H9 (cell line): ENCODE measurements at regions not wholly inside any gene's neighbourhood (a gene's known extent, or its start where the extent isn't known, plus 50 kb on each side); places are given as distances from the start of the nearest gene placed in this dataset.

ENCODE experiments used
- DNase-seq: peaks from one replicate; pipeline ENCODE4 v3.0.0-alpha.2; 2017
- H2AFZ ChIP-seq: one replicate; pipeline ENCODE4 v1.6.1; 2013; ENCODE audit warnings: mild to moderate bottlenecking, low read length, control low read depth, moderate library complexity
- H2AK5ac ChIP-seq: 2 replicates; pipeline ENCODE4 v1.6.1; 2013; ENCODE audit warnings: low read length, control low read depth, mixed read lengths; ENCODE audit not compliant: insufficient read length
- H2BK120ac ChIP-seq: one replicate; pipeline ENCODE4 v1.6.1; 2013; ENCODE audit warnings: low read depth, mild to moderate bottlenecking, low read length, control low read depth, inconsistent platforms; ENCODE audit not compliant: poor library complexity, severe bottlenecking
- H2BK12ac ChIP-seq: 2 replicates; pipeline ENCODE4 v1.6.1; 2013; ENCODE audit warnings: low read length, control low read depth, mixed read lengths, low read depth; ENCODE audit not compliant: insufficient read length
- H2BK15ac ChIP-seq: 2 replicates; pipeline ENCODE4 v1.6.1; 2013; ENCODE audit warnings: low read depth, low read length, control low read depth
- H2BK20ac ChIP-seq: one replicate; pipeline ENCODE4 v1.6.1; 2013; ENCODE audit warnings: low read depth, mild to moderate bottlenecking, low read length, control low read depth, inconsistent platforms; ENCODE audit not compliant: poor library complexity, severe bottlenecking
- H2BK5ac ChIP-seq: 2 replicates; pipeline ENCODE4 v1.6.1; 2013; ENCODE audit warnings: low read length, control low read depth, mixed read lengths; ENCODE audit not compliant: insufficient read length
- H3K14ac ChIP-seq: 2 replicates; pipeline ENCODE4 v1.6.1; 2013; ENCODE audit warnings: low read length, control low read depth; ENCODE audit not compliant: insufficient read depth
- H3K18ac ChIP-seq: 2 replicates; pipeline ENCODE4 v1.6.1; 2013; ENCODE audit warnings: low read depth, mild to moderate bottlenecking, mixed read lengths, low read length, control low read depth; ENCODE audit not compliant: insufficient read length
- H3K23ac ChIP-seq: 2 replicates; pipeline ENCODE4 v1.6.1; 2013; ENCODE audit warnings: low read length, control low read depth, mixed read lengths, low read depth; ENCODE audit not compliant: insufficient read length
- H3K23me2 ChIP-seq: 2 replicates; pipeline ENCODE4 v1.6.1; 2013; ENCODE audit warnings: low read depth, mild to moderate bottlenecking, mixed read lengths, low read length, control low read depth; ENCODE audit not compliant: insufficient read length, poor library complexity, severe bottlenecking
- H3K27ac ChIP-seq: 2 replicates; pipeline ENCODE4 v1.5.1; 2013; ENCODE audit warnings: low read length, control low read depth, mixed read lengths, low read depth; ENCODE audit not compliant: insufficient read length
- H3K27me3 ChIP-seq: 2 replicates; pipeline ENCODE4 v1.6.1; 2013; ENCODE audit warnings: low read length, control low read depth, inconsistent platforms; ENCODE audit not compliant: insufficient read depth
- H3K4ac ChIP-seq: 2 replicates; pipeline ENCODE4 v1.6.1; 2013; ENCODE audit warnings: low read depth, mild to moderate bottlenecking, control low read depth, inconsistent platforms, low read length, moderate library complexity
- H3K4me1 ChIP-seq: 2 replicates; pipeline ENCODE4 v1.6.1; 2013; ENCODE audit warnings: low read length, control low read depth, inconsistent platforms; ENCODE audit not compliant: insufficient read depth
- H3K4me2 ChIP-seq: 2 replicates; pipeline ENCODE4 v1.6.1; 2013; ENCODE audit warnings: low read length, control low read depth, mixed read lengths; ENCODE audit not compliant: insufficient read length, insufficient read depth
- H3K56ac ChIP-seq: 2 replicates; pipeline ENCODE4 v1.6.1; 2013; ENCODE audit warnings: low read depth, mild to moderate bottlenecking, mixed read lengths, low read length, control low read depth; ENCODE audit not compliant: insufficient read length
- H3K79me1 ChIP-seq: 2 replicates; pipeline ENCODE4 v1.6.1; 2013; ENCODE audit warnings: low read depth, mild to moderate bottlenecking, moderate library complexity, low read length, control low read depth, inconsistent platforms; ENCODE audit not compliant: insufficient read depth, poor library complexity, severe bottlenecking
- H3K79me2 ChIP-seq: 2 replicates; pipeline ENCODE4 v1.6.1; 2013; ENCODE audit warnings: low read length, control low read depth, inconsistent platforms; ENCODE audit not compliant: insufficient read depth
- H3K9ac ChIP-seq: 2 replicates; pipeline ENCODE4 v1.6.1; 2013; ENCODE audit warnings: low read length, control low read depth, mixed read lengths; ENCODE audit not compliant: insufficient read length; ENCODE audit errors: extremely low read depth
- H3K9me3 ChIP-seq: one replicate; pipeline ENCODE4 v1.6.1; 2013; ENCODE audit warnings: low read depth, low read length, inconsistent platforms; ENCODE audit not compliant: control insufficient read depth
- H3T11ph ChIP-seq: one replicate; pipeline ENCODE4 v1.6.1; 2013; ENCODE audit warnings: mild to moderate bottlenecking, low read length, control low read depth, inconsistent platforms
- H4K20me1 ChIP-seq: one replicate; pipeline ENCODE4 v1.6.1; 2013; ENCODE audit not compliant: control insufficient read depth, insufficient read length, insufficient read depth
- H4K5ac ChIP-seq: 2 replicates; pipeline ENCODE4 v1.6.1; 2013; ENCODE audit warnings: low read depth, mild to moderate bottlenecking, mixed read lengths, low read length, control low read depth; ENCODE audit not compliant: insufficient read length
- H4K8ac ChIP-seq: replicated peaks from 2 replicates; pipeline ENCODE4 v1.6.1; 2013; ENCODE audit warnings: low read length, control low read depth, mixed read lengths, low read depth; ENCODE audit not compliant: insufficient read length
- H4K91ac ChIP-seq: 2 replicates; pipeline ENCODE4 v1.6.1; 2013; ENCODE audit warnings: low read depth, mild to moderate bottlenecking, moderate library complexity, mixed read lengths, low read length, control low read depth; ENCODE audit not compliant: insufficient read length
- H3K27ac Mint-ChIP-seq, 3 experiments: 2 replicates in 2 of 3; 3 replicates in 1 of 3; pipeline ENCODE4 v1.8.0; 2020 to 2021; ENCODE audit warnings: mixed read lengths in 3 of 3, mild to moderate bottlenecking in 1 of 3, moderate library complexity in 1 of 3
- H3K27me3 Mint-ChIP-seq: 2 replicates; pipeline ENCODE4 v1.8.0; 2021; ENCODE audit warnings: low read depth, mild to moderate bottlenecking, moderate library complexity, mixed read lengths
- H3K36me3 Mint-ChIP-seq, 3 experiments: 2 replicates in 2 of 3; 3 replicates in 1 of 3; pipeline ENCODE4 v1.8.0; 2020 to 2021; ENCODE audit warnings: low read depth in 3 of 3, mixed read lengths in 3 of 3; ENCODE audit not compliant: insufficient read depth in 1 of 3
- H3K4me1 Mint-ChIP-seq, 2 experiments: 2 replicates each; pipeline ENCODE4 v1.8.0; 2020; ENCODE audit warnings: mixed read lengths in 2 of 2
- H3K4me3 Mint-ChIP-seq, 2 experiments: 2 replicates in 1 of 2; 3 replicates in 1 of 2; pipeline ENCODE4 v1.8.0; 2020 to 2021; ENCODE audit warnings: mild to moderate bottlenecking in 2 of 2, mixed read lengths in 2 of 2, moderate library complexity in 1 of 2
- H3K9me3 Mint-ChIP-seq, 2 experiments: 2 replicates in 1 of 2; 3 replicates in 1 of 2; pipeline ENCODE4 v1.8.0; 2020; ENCODE audit warnings: mild to moderate bottlenecking in 2 of 2, mixed read lengths in 2 of 2, moderate library complexity in 1 of 2
- CTCF ChIP-seq: fragments of 200-600 bp; sonication (generic); conservative IDR thresholded peaks from 3 replicates; pipeline ENCODE4 v1.8.0; 2021; ENCODE audit warnings: antibody characterized with exemption, mild to moderate bottlenecking
- WGBS: extraction: QIAGEN DNeasy Blood & Tissue Kit; methylation state at CpG from one replicate; pipeline ENCODE4 v1.1.7; 2013; ENCODE audit warnings: missing lambda C conversion rate, low lambda C conversion rate, mixed read lengths; ENCODE audit not compliant: insufficient read length; ENCODE audit errors: extremely low coverage; 5-methylcytosine and 5-hydroxymethylcytosine counted together

GRCh38 chr20:51128198-51128597 lies 105.3 kb upstream of the KCNG1 start:
- DNase-seq, result peak; percentile 9
- Histone ChIP-seq H3K14ac (no peak overlapping the region), H2BK15ac (no peak overlapping the region), H2AFZ (no peak overlapping the region), H3K4ac (no peak overlapping the region), H3K79me2 (no peaks in the 10 kb centered on the region), H2BK5ac (no peak overlapping the region), H4K91ac (no peak overlapping the region), H3K9ac (no peak overlapping the region), H3K4me2 (no peak overlapping the region), H3K4me1 (no peaks in the 10 kb centered on the region), H3K27me3 (no peaks in the 10 kb centered on the region), H3K79me1 (no peaks in the 10 kb centered on the region), H2AK5ac (no peak overlapping the region), H3K56ac (no peak overlapping the region), H4K20me1 (no peaks in the 10 kb centered on the region), H3K27ac (no peak overlapping the region), H2BK20ac (no peak overlapping the region), H3K23me2 (no peaks in the 10 kb centered on the region), H4K5ac (no peak overlapping the region), H2BK12ac (no peak overlapping the region), H3T11ph (no peak overlapping the region), H4K8ac (no peak overlapping the region), H2BK120ac (no peak overlapping the region), H3K23ac (no peak overlapping the region), H3K18ac (no peak overlapping the region), H3K9me3 (no peaks in the 10 kb centered on the region)
- no peaks in the 10 kb centered on the region for H3K36me3 Mint-ChIP-seq
- H3K4me1 Mint-ChIP-seq, result peaks cover 0 to 8% of the 10 kb centered on the region in 2 experiments; a peak in 3 of 4 replicates
- no peak overlapping the region for H3K27ac Mint-ChIP-seq
- no peak overlapping the region for H3K4me3 Mint-ChIP-seq
- no peak for TF ChIP-seq CTCF
- no CpG with 5 or more reads among the region's 4 CpGs for WGBS
- peaks cover 4% of the 10 kb centered on the region; the same call in 1 of the 2 replicates for H3K27me3 Mint-ChIP-seq
- no peaks in the 10 kb centered on the region for H3K9me3 Mint-ChIP-seq
